Epithelial cell of esophagus (primary cell): ENCODE measurements at regions not wholly inside any gene's neighbourhood (a gene's known extent, or its start where the extent isn't known, plus 50 kb on each side); places are given as distances from the start of the nearest gene placed in this dataset.

Experiments
- DNase-seq: peaks from one replicate; pipeline ENCODE4 v3.0.0; 2010; ENCODE audit warnings: low read depth
- H3K4me3 ChIP-seq: 2 replicates; pipeline ENCODE4 v1.5.1; 2011; ENCODE audit warnings: mild to moderate bottlenecking, low read length, control low read depth
- CTCF ChIP-seq: IDR thresholded peaks from 2 replicates; pipeline ENCODE4 v1.5.1; 2011; ENCODE audit warnings: low read depth, mild to moderate bottlenecking, low read length, control low read depth, inconsistent platforms; ENCODE audit not compliant: insufficient read depth; ENCODE audit errors: missing control alignments

- no peak overlapping the region for H3K4me3 ChIP-seq
- DNase-seq = no peak
- no peak for TF ChIP-seq CTCF
These were observed 236.9 kb downstream of the PTEN start for GRCh38 chr10:88100281-88100680.

GRCh38 chr10:88101666-88102065 lies 238.2 kb downstream of the PTEN start:
- DNase-seq = no peak
- H3K4me3 ChIP-seq = no peak overlapping the region
- no peak for TF ChIP-seq CTCF

- DNase-seq = no peak
- no peak for TF ChIP-seq CTCF
- H3K4me3 ChIP-seq = no peak overlapping the region
These were observed 240.2 kb downstream of the PTEN start for GRCh38 chr10:88103576-88103975.

- no peak for TF ChIP-seq CTCF
- no peak overlapping the region for H3K4me3 ChIP-seq
- no peak for DNase-seq
These were observed 240.8 kb downstream of the PTEN start for GRCh38 chr10:88104223-88104622.

- no peak for DNase-seq
- TF ChIP-seq CTCF = no peak
- no peak overlapping the region for H3K4me3 ChIP-seq
These were observed 242.9 kb downstream of the PTEN start for GRCh38 chr10:88106366-88106765.

GRCh38 chr10:88107296-88108097 lies 244.1 kb downstream of the PTEN start:
- no peak for TF ChIP-seq CTCF
- DNase-seq = no peak
- no peak overlapping the region for H3K4me3 ChIP-seq

GRCh38 chr10:88108115-88108610 lies 244.7 kb downstream of the PTEN start:
- peak; percentile 27 for TF ChIP-seq CTCF
- H3K4me3 ChIP-seq = no peak overlapping the region

More at GRCh38 chr10:88108115-88108610, 244.7 kb downstream of the PTEN start:
- peak; percentile 26 for DNase-seq
